Coronary artery (tissue), 2 donors: ENCODE measurements at regions not wholly inside any gene's neighbourhood (a gene's known extent, or its start where the extent isn't known, plus 50 kb on each side); places are given as distances from the start of the nearest gene placed in this dataset.

Experiments used
- DNase-seq: peaks from one replicate; pipeline ENCODE4 v3.0.0-alpha.2; 2017; ENCODE audit warnings: low spot score
- H3K27ac ChIP-seq, 2 donors: fragments of 200-600 bp; sonication (generic); one replicate each; pipeline ENCODE4 v1.5.1; 2016 to 2019
- H3K4me3 ChIP-seq: fragments of 200-600 bp; sonication (generic); 2 replicates; pipeline ENCODE4 v1.5.1; 2016; ENCODE audit warnings: mild to moderate bottlenecking, moderate library complexity
- CTCF ChIP-seq: fragments of 200-600 bp; sonication (generic); IDR thresholded peaks from one replicate; pipeline ENCODE4 v1.5.1; 2019; ENCODE audit warnings: antibody characterized with exemption

GRCh38 chr5:61272688-61273087, 59.4 kb upstream of the ZSWIM6 start:
- Histone ChIP-seq H3K27ac (no peak overlapping the region), H3K4me3 (no peak overlapping the region)
- DNase-seq: no peak
- TF ChIP-seq CTCF: no peak

- no peak for TF ChIP-seq CTCF
- DNase-seq: no peak
- Histone ChIP-seq H3K4me3 (no peak overlapping the region), H3K27ac (no peak overlapping the region)
Measured at GRCh38 chr5:61273279-61273975, 58.6 kb upstream of the ZSWIM6 start.

- TF ChIP-seq CTCF: no peak
- H3K27ac ChIP-seq: no peak overlapping the region
- H3K4me3 ChIP-seq: no peak overlapping the region
- DNase-seq: no peak
Measured at GRCh38 chr5:61274511-61274911, 57.5 kb upstream of the ZSWIM6 start.

- no peak for TF ChIP-seq CTCF
- H3K27ac ChIP-seq: peak overlapping the region in 1 of 2 donors; percentile 51
- H3K4me3 ChIP-seq: no peak overlapping the region
- no peak for DNase-seq
Measured at GRCh38 chr5:61275841-61276240, 56.2 kb upstream of the ZSWIM6 start.

- TF ChIP-seq CTCF: no peak
- H3K4me3 ChIP-seq: peak overlapping the region; percentile 32
Measured at GRCh38 chr5:61277190-61277589, 54.9 kb upstream of the ZSWIM6 start.

GRCh38 chr5:61277781-61278180, 54.3 kb upstream of the ZSWIM6 start:
- TF ChIP-seq CTCF: no peak
- H3K4me3 ChIP-seq: no peak overlapping the region
- no peak overlapping the region for H3K27ac ChIP-seq
- DNase-seq: no peak

More at GRCh38 chr5:61277190-61277589, 54.9 kb upstream of the ZSWIM6 start:
- no peak for DNase-seq
- H3K27ac ChIP-seq: peak overlapping the region in 1 of 2 donors; percentile 1

GRCh38 chr5:61279725-61280124, 52.3 kb upstream of the ZSWIM6 start:
- Histone ChIP-seq H3K27ac (no peak overlapping the region), H3K4me3 (no peak overlapping the region)
- TF ChIP-seq CTCF: no peak
- DNase-seq: no peak
